Natural killer cell (primary cell): ENCODE measurements at regions not wholly inside any gene's neighbourhood (a gene's known extent, or its start where the extent isn't known, plus 50 kb on each side); places are given as distances from the start of the nearest gene placed in this dataset.
A peak's percentile ranks its signal among the peaks of the same experiment; 100 is the strongest.

ENCODE experiments used
- ATAC-seq, 3 donors: fragments of 150-1000 bp in 2 of 3; fragments of 200-7000 bp in 1 of 3; cut with Tn5 transposase; 1 replicate in 1 of 3; 2 replicates in 2 of 3; pipeline ENCODE4 v1.10.0; 2021; ENCODE audit warnings: mild to moderate bottlenecking in 2 of 3, moderate library complexity in 2 of 3
- DNase-seq, 2 donors: peaks; one replicate each; pipeline versions ENCODE4 v3.0.0 to v3.0.0-alpha.2; 2013 to 2021; ENCODE audit warnings: mixed read lengths in 1 of 2
- H3K27ac ChIP-seq: one replicate; pipeline ENCODE4 v1.5.1; 2013; ENCODE audit warnings: mild to moderate bottlenecking, low read length
- H3K27me3 ChIP-seq: one replicate; pipeline ENCODE4 v1.6.1; 2013; ENCODE audit warnings: low read length; ENCODE audit not compliant: control insufficient read depth, insufficient read depth
- H3K36me3 ChIP-seq: one replicate; pipeline ENCODE4 v1.6.1; 2013; ENCODE audit warnings: low read length; ENCODE audit not compliant: control insufficient read depth, insufficient read depth
- H3K4me1 ChIP-seq: one replicate; pipeline ENCODE4 v1.6.1; 2013; ENCODE audit warnings: low read length; ENCODE audit not compliant: control insufficient read depth, insufficient read depth
- H3K4me3 ChIP-seq: one replicate; pipeline ENCODE4 v1.5.1; 2013; ENCODE audit warnings: low read length
- H3K9me3 ChIP-seq: one replicate; pipeline ENCODE4 v1.6.1; 2013; ENCODE audit warnings: low read length; ENCODE audit not compliant: control insufficient read depth, insufficient read depth
- H3K27ac Mint-ChIP-seq, 2 donors: one replicate each; pipeline ENCODE4 v1.8.0; 2022; ENCODE audit warnings: mild to moderate bottlenecking in 2 of 2, mixed read lengths in 2 of 2, moderate library complexity in 1 of 2
- H3K27me3 Mint-ChIP-seq, 2 donors: one replicate each; pipeline ENCODE4 v1.8.0; 2022; ENCODE audit warnings: low read depth in 2 of 2, mixed read lengths in 2 of 2
- H3K36me3 Mint-ChIP-seq: one replicate; pipeline ENCODE4 v1.8.0; 2022; ENCODE audit warnings: mixed read lengths
- H3K4me1 Mint-ChIP-seq, 2 donors: one replicate each; pipeline ENCODE4 v1.8.0; 2022; ENCODE audit warnings: mixed read lengths in 2 of 2
- H3K4me3 Mint-ChIP-seq: one replicate; pipeline ENCODE4 v1.8.0; 2022; ENCODE audit warnings: mild to moderate bottlenecking, moderate library complexity, mixed read lengths
- H3K9me3 Mint-ChIP-seq, 2 donors: one replicate each; pipeline ENCODE4 v1.8.0; 2022; ENCODE audit warnings: mixed read lengths in 2 of 2
- WGBS: methylation state at CpG from one replicate; pipeline ENCODE4 v1.1.7; 2013; ENCODE audit warnings: missing lambda C conversion rate; ENCODE audit not compliant: insufficient coverage; 5-methylcytosine and 5-hydroxymethylcytosine counted together
- intact Hi-C: fragments of 100-400 bp; cut with micrococcal nuclease; formaldehyde crosslinking; loops from one replicate; pipeline ENCODE4 v1.14.2; 2022
- TF ChIP-seq, protein P1 (sequence below): fragments of 200-600 bp; IDR thresholded peaks from one replicate; pipeline ENCODE4 v1.8.0; 2022; ENCODE audit warnings: antibody characterized with exemption

DNA sequence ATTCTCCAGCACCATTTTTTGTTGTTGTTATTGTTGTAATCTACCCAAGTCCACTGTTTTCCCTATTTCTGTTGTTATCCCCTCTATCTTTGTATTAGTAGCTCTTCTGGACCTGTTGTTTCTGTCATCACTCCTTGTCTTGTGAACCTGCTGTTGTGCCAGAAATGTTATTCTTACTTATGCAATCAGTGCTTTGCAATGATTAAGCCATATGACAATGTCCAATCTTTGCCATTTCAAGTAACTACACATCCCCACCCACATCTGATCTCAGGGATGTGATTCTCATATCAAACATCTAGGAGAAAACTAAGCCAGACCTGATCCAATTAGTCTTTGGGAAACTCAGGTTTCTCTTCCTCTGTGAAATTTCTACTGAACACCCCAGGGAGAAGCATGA is 472.6 kb upstream of the KLHL1 start:
- H3K27me3 Mint-ChIP-seq, result no peaks in the 10 kb centered on the region
- H3K36me3 Mint-ChIP-seq, result no peaks in the 10 kb centered on the region
- intact Hi-C loops, result no loop called here
- Histone ChIP-seq H3K9me3 (no peaks in the 10 kb centered on the region), H3K27me3 (no peaks in the 10 kb centered on the region), H3K36me3 (no peaks in the 10 kb centered on the region), H3K27ac (no peak overlapping the region), H3K4me1 (no peaks in the 10 kb centered on the region), H3K4me3 (no peak overlapping the region)
- H3K27ac Mint-ChIP-seq, result no peak overlapping the region
- no peaks in the 10 kb centered on the region for H3K4me1 Mint-ChIP-seq
- no peak overlapping the region for H3K4me3 Mint-ChIP-seq
- DNase-seq (no peak), ATAC-seq (no peak)
- peaks cover 2 to 16% of the 10 kb centered on the region in 2 donors for H3K9me3 Mint-ChIP-seq
- TF ChIP-seq, protein P1, sequence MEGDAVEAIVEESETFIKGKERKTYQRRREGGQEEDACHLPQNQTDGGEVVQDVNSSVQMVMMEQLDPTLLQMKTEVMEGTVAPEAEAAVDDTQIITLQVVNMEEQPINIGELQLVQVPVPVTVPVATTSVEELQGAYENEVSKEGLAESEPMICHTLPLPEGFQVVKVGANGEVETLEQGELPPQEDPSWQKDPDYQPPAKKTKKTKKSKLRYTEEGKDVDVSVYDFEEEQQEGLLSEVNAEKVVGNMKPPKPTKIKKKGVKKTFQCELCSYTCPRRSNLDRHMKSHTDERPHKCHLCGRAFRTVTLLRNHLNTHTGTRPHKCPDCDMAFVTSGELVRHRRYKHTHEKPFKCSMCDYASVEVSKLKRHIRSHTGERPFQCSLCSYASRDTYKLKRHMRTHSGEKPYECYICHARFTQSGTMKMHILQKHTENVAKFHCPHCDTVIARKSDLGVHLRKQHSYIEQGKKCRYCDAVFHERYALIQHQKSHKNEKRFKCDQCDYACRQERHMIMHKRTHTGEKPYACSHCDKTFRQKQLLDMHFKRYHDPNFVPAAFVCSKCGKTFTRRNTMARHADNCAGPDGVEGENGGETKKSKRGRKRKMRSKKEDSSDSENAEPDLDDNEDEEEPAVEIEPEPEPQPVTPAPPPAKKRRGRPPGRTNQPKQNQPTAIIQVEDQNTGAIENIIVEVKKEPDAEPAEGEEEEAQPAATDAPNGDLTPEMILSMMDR, result no peak

GRCh38 chr13:70579941-70580340 is 471.7 kb upstream of the KLHL1 start:
- no peaks in the 10 kb centered on the region for H3K9me3 ChIP-seq
- H3K9me3 Mint-ChIP-seq, result peaks cover 2 to 12% of the 10 kb centered on the region in 2 donors
- 83% methylated on average over 1 of the region's 3 CpGs for WGBS
- no peaks in the 10 kb centered on the region for H3K36me3 ChIP-seq
- no peak overlapping the region for H3K4me3 ChIP-seq
- DNase-seq (no peak), ATAC-seq (no peak)
- H3K36me3 Mint-ChIP-seq, result no peaks in the 10 kb centered on the region
- H3K27me3 Mint-ChIP-seq, result no peaks in the 10 kb centered on the region
- H3K27me3 ChIP-seq, result no peaks in the 10 kb centered on the region
- no peak overlapping the region for H3K27ac Mint-ChIP-seq
- TF ChIP-seq, protein P1, result no peak
- H3K4me1 ChIP-seq, result no peaks in the 10 kb centered on the region
- no peak overlapping the region for H3K27ac ChIP-seq
- intact Hi-C loops, result no loop called here
- H3K4me1 Mint-ChIP-seq, result no peaks in the 10 kb centered on the region
- no peak overlapping the region for H3K4me3 Mint-ChIP-seq

DNA sequence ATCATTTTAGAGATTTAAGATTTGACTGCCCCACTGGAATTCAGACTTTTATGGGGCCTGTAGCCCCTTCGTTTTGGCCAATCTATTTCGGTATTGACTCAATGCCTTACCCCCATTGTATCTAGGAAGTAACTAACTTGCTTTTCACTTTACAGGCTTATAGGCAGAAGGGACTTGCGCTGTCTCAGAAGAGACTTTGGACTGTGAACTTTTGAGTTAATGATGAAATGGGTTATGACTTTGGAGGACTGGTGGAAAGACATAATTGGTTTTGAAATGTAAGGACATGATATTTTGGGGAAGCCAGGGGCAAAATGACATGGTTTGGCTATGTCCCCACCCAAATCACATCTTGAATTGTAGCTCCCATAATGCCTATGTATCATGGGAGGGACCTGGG is 463.0 kb upstream of the KLHL1 start:
- Mint-ChIP-seq H3K27me3 (no peaks in the 10 kb centered on the region), H3K4me3 (no peak overlapping the region), H3K9me3 (no peaks in the 10 kb centered on the region), H3K36me3 (no peaks in the 10 kb centered on the region), H3K4me1 (no peaks in the 10 kb centered on the region), H3K27ac (no peak overlapping the region)
- intact Hi-C loops, result no loop called here
- Histone ChIP-seq H3K4me1 (no peaks in the 10 kb centered on the region), H3K36me3 (no peaks in the 10 kb centered on the region), H3K9me3 (no peaks in the 10 kb centered on the region), H3K27ac (no peak overlapping the region), H3K4me3 (no peak overlapping the region), H3K27me3 (no peaks in the 10 kb centered on the region)
- DNase-seq (no peak), ATAC-seq (no peak)
- WGBS, result 86% methylated on average over 3 of the region's 3 CpGs
- TF ChIP-seq, protein P1, result no peak

GRCh38 chr13:70568571-70568970 is 460.3 kb upstream of the KLHL1 start:
- no CpG with 5 or more reads among the region's 1 CpG for WGBS
- H3K27ac Mint-ChIP-seq, result no peak overlapping the region
- intact Hi-C loops, result no loop called here

More at GRCh38 chr13:70568571-70568970, 460.3 kb upstream of the KLHL1 start:
- H3K4me1 ChIP-seq, result no peaks in the 10 kb centered on the region
- Mint-ChIP-seq H3K36me3 (no peaks in the 10 kb centered on the region), H3K9me3 (peaks cover 0 to 2% of the 10 kb centered on the region in 2 donors), H3K4me1 (no peaks in the 10 kb centered on the region), H3K4me3 (no peak overlapping the region), H3K27me3 (no peaks in the 10 kb centered on the region)
- no peak overlapping the region for H3K27ac ChIP-seq
- no peaks in the 10 kb centered on the region for H3K27me3 ChIP-seq
- no peak overlapping the region for H3K4me3 ChIP-seq
- DNase-seq, result peak in 1 of 2 donors; percentile 3
- ATAC-seq, result no peak
- H3K36me3 ChIP-seq, result no peaks in the 10 kb centered on the region
- TF ChIP-seq, protein P1, result no peak
- H3K9me3 ChIP-seq, result no peaks in the 10 kb centered on the region
